H1 (cell line): ENCODE measurements at regions not wholly inside any gene's neighbourhood (a gene's known extent, or its start where the extent isn't known, plus 50 kb on each side); places are given as distances from the start of the nearest gene placed in this dataset.

Experiments
- CTCF ChIA-PET: fragments of 300-600 bp; sonication (Branson Sonifier 250); formaldehyde crosslinking; loops from one replicate; lab custom pipeline; 2021; ENCODE audit not compliant: partially characterized antibody; lab: Charles Lee
- POLR2A ChIA-PET: fragments of 300-600 bp; sonication (Branson Sonifier 250); formaldehyde crosslinking; loops from one replicate; lab custom pipeline; 2021; ENCODE audit warnings: inconsistent platforms; ENCODE audit not compliant: partially characterized antibody; lab: Charles Lee
- DNase-seq, 2 experiments: peaks; one replicate each; pipeline versions ENCODE4 v3.0.0 to v3.0.0-alpha.2; 2010 to 2022; ENCODE audit warnings: low spot score in 2 of 2, low read depth in 1 of 2, mixed read lengths in 1 of 2
- FAIRE-seq: peaks from 2 replicates; lab custom pipeline; 2011; peaks lifted over from hg19 to GRCh38; lab: Jason Lieb, UNC
- H2AFZ ChIP-seq: 2 replicates; pipeline ENCODE4 v1.8.1; 2012; ENCODE audit warnings: low read length, inconsistent platforms
- H2AK5ac ChIP-seq: 2 replicates; pipeline ENCODE4 v1.6.1; 2013; ENCODE audit warnings: low read depth, low read length
- H2BK120ac ChIP-seq: replicated peaks from 2 replicates; pipeline ENCODE3; 2013; ENCODE audit warnings: low read depth, low read length, inconsistent platforms
- H2BK12ac ChIP-seq: 2 replicates; pipeline ENCODE4 v1.6.1; 2013; ENCODE audit warnings: low read depth, low read length
- H2BK15ac ChIP-seq: 2 replicates; pipeline ENCODE4 v1.6.1; 2013; ENCODE audit warnings: low read length
- H2BK20ac ChIP-seq: 2 replicates; pipeline ENCODE4 v1.6.1; 2013; ENCODE audit warnings: low read length
- H2BK5ac ChIP-seq: 2 replicates; pipeline ENCODE4 v1.6.1; 2013; ENCODE audit warnings: low read depth, low read length
- H3K14ac ChIP-seq: 2 replicates; pipeline ENCODE4 v1.6.1; 2013; ENCODE audit warnings: inconsistent platforms; ENCODE audit not compliant: insufficient read length
- H3K18ac ChIP-seq: 2 replicates; pipeline ENCODE4 v1.6.1; 2013; ENCODE audit warnings: low read length; ENCODE audit errors: extremely low read depth
- H3K23ac ChIP-seq: 2 replicates; pipeline ENCODE4 v1.6.1; 2013; ENCODE audit warnings: inconsistent platforms; ENCODE audit not compliant: insufficient read length
- H3K23me2 ChIP-seq: 2 replicates; pipeline ENCODE4 v1.6.1; 2013; ENCODE audit warnings: low read depth, low read length
- H3K27ac ChIP-seq: 2 replicates; pipeline ENCODE4 v1.6.1; 2011; ENCODE audit warnings: low read depth, low read length, inconsistent platforms
- H3K27me3 ChIP-seq, 4 experiments: replicated peaks in 1 of 4; 1 replicate in 1 of 4; 2 replicates in 3 of 4; pipeline versions ENCODE4 v1.6.1 to v1.8.1; 2011 to 2013; ENCODE audit warnings: low read length in 3 of 4, mild to moderate bottlenecking in 3 of 4, inconsistent platforms in 2 of 4, mixed read lengths in 2 of 4, moderate library complexity in 1 of 4; ENCODE audit not compliant: control insufficient read depth in 3 of 4, insufficient read depth in 3 of 4; ENCODE audit errors: extremely low read depth in 1 of 4
- H3K36me3 ChIP-seq, 4 experiments: 2 replicates each; pipeline versions ENCODE4 v1.6.1 to v1.8.1; 2011 to 2013; ENCODE audit warnings: mild to moderate bottlenecking in 4 of 4, low read length in 3 of 4, moderate library complexity in 2 of 4, control low read depth in 1 of 4, inconsistent platforms in 1 of 4; ENCODE audit not compliant: insufficient read depth in 4 of 4, control insufficient read depth in 2 of 4
- H3K4ac ChIP-seq: replicated peaks from 2 replicates; pipeline ENCODE3; 2013; ENCODE audit warnings: low read length, low read depth, mixed read lengths, inconsistent platforms; ENCODE audit not compliant: insufficient read length
- H3K4me1 ChIP-seq, 4 experiments: replicated peaks in 1 of 4; 1 replicate in 1 of 4; 2 replicates in 3 of 4; pipeline versions ENCODE4 v1.6.1 to v1.8.1; 2011 to 2013; ENCODE audit warnings: low read length in 3 of 4, inconsistent platforms in 2 of 4, mixed read lengths in 1 of 4; ENCODE audit not compliant: insufficient read depth in 4 of 4, control insufficient read depth in 3 of 4
- H3K4me2 ChIP-seq, 2 experiments: 2 replicates each; pipeline versions ENCODE4 v1.6.1 to v1.8.1; 2011 to 2013; ENCODE audit warnings: low read depth in 2 of 2, low read length in 2 of 2, control low read depth in 1 of 2, inconsistent platforms in 1 of 2, mild to moderate bottlenecking in 1 of 2; ENCODE audit not compliant: insufficient read depth in 1 of 2
- H3K4me3 ChIP-seq, 4 experiments: fragments of 200-600, 300-600 bp in 1 of 4; sonication (generic), shearing (Covaris generic), sonication (Bioruptor Twin) in 1 of 4; 2 replicates each; pipeline versions ENCODE4 v1.5.1 to v1.8.1; 2011 to 2016; ENCODE audit warnings: low read length in 4 of 4, low read depth in 3 of 4, control low read depth in 2 of 4, inconsistent platforms in 2 of 4, mild to moderate bottlenecking in 2 of 4, mixed read lengths in 1 of 4, moderate library complexity in 1 of 4; ENCODE audit not compliant: insufficient read depth in 2 of 4; ENCODE audit errors: extremely low read depth in 1 of 4
- H3K56ac ChIP-seq: replicated peaks from 2 replicates; pipeline ENCODE3; 2013; ENCODE audit warnings: low read depth, mild to moderate bottlenecking, mixed read lengths, low read length, inconsistent platforms; ENCODE audit not compliant: insufficient read length
- H3K79me1 ChIP-seq: 2 replicates; pipeline ENCODE4 v1.6.1; 2013; ENCODE audit warnings: low read depth, low read length, control low read depth
- H3K79me2 ChIP-seq, 2 experiments: 2 replicates each; pipeline versions ENCODE4 v1.6.1 to v1.8.1; 2012 to 2013; ENCODE audit warnings: low read length in 2 of 2, mild to moderate bottlenecking in 2 of 2, inconsistent platforms in 1 of 2; ENCODE audit not compliant: insufficient read depth in 2 of 2, control insufficient read depth in 1 of 2
- H3K9ac ChIP-seq, 4 experiments: replicated peaks in 1 of 4; 1 replicate in 1 of 4; 2 replicates in 3 of 4; pipeline versions ENCODE4 v1.6.1 to v1.8.1; 2011 to 2013; ENCODE audit warnings: low read depth in 3 of 4, low read length in 3 of 4, control low read depth in 2 of 4, mild to moderate bottlenecking in 2 of 4, moderate library complexity in 2 of 4, inconsistent platforms in 1 of 4; ENCODE audit errors: extremely low read depth in 1 of 4
- H3K9me3 ChIP-seq, 2 experiments: 2 replicates each; pipeline versions ENCODE4 v1.6.1 to v1.8.1; 2012 to 2013; ENCODE audit warnings: mild to moderate bottlenecking in 2 of 2, moderate library complexity in 2 of 2, control low read depth in 1 of 2, inconsistent platforms in 1 of 2, low read depth in 1 of 2, low read length in 1 of 2, mixed read lengths in 1 of 2; ENCODE audit not compliant: insufficient read depth in 2 of 2
- H4K20me1 ChIP-seq, 2 experiments: replicated peaks in 1 of 2; 2 replicates each; pipeline versions ENCODE3 to v1.8.1; 2011 to 2013; ENCODE audit warnings: inconsistent platforms in 2 of 2, low read length in 2 of 2, mild to moderate bottlenecking in 1 of 2; ENCODE audit not compliant: insufficient read depth in 2 of 2, control insufficient read depth in 1 of 2
- H4K5ac ChIP-seq: 2 replicates; pipeline ENCODE4 v1.6.1; 2013; ENCODE audit warnings: low read length, low read depth, mixed read lengths, inconsistent platforms; ENCODE audit not compliant: insufficient read length
- H4K8ac ChIP-seq: 2 replicates; pipeline ENCODE4 v1.8.0; 2013; ENCODE audit warnings: mild to moderate bottlenecking, moderate library complexity, low read length, inconsistent platforms; ENCODE audit not compliant: insufficient read depth; ENCODE audit errors: extremely low read depth
- H4K91ac ChIP-seq: replicated peaks from 2 replicates; pipeline ENCODE3; 2013; ENCODE audit warnings: low read length, mixed read lengths, inconsistent platforms; ENCODE audit not compliant: insufficient read length
- CEBPB ChIP-seq: IDR thresholded peaks from 2 replicates; pipeline ENCODE4 v1.6.1; 2012; ENCODE audit warnings: low read depth, low read length
- EGR1 ChIP-seq: IDR thresholded peaks from 2 replicates; pipeline ENCODE4 v1.6.1; 2011; ENCODE audit warnings: low read depth, low read length, borderline replicate concordance
- HDAC2 ChIP-seq, 2 experiments: fragments of 300-600 bp in 1 of 2; sonication (generic) in 1 of 2; IDR thresholded peaks; 2 replicates each; pipeline ENCODE4 v1.6.1; 2011 to 2012; ENCODE audit warnings: low read depth in 2 of 2, low read length in 2 of 2, mild to moderate bottlenecking in 2 of 2, moderate library complexity in 2 of 2, borderline replicate concordance in 1 of 2, inconsistent platforms in 1 of 2
- KDM5A ChIP-seq: fragments of 200-600 bp; IDR thresholded peaks from 2 replicates; pipeline ENCODE4 v1.7.1; 2012; ENCODE audit warnings: mild to moderate bottlenecking, low read length, inconsistent platforms, mixed read lengths
- POU5F1 ChIP-seq: IDR thresholded peaks from 2 replicates; pipeline ENCODE4 v1.6.1; 2011; ENCODE audit warnings: low read depth, mild to moderate bottlenecking, low read length, moderate library complexity
- SP1 ChIP-seq: IDR thresholded peaks from 2 replicates; pipeline ENCODE4 v1.6.1; 2011; ENCODE audit warnings: low read depth, low read length
- WGBS, 2 experiments: shearing (Covaris generic) in 1 of 2; methylation state at CpG; one replicate each; pipeline versions ENCODE4 v1.1.6 to v1.1.7; 2013 to 2015; ENCODE audit warnings: low lambda C conversion rate in 2 of 2, mixed read lengths in 2 of 2, inconsistent platforms in 1 of 2, low coverage in 1 of 2, missing lambda C conversion rate in 1 of 2; ENCODE audit not compliant: insufficient replicate concordance in 2 of 2, insufficient coverage in 1 of 2, insufficient read length in 1 of 2; ENCODE audit errors: extremely low coverage in 1 of 2, missing lambda C conversion rate in 1 of 2; 5-methylcytosine and 5-hydroxymethylcytosine counted together

- H2BK20ac ChIP-seq: no peak overlapping the region
- no peak overlapping the region for H3K27ac ChIP-seq
- H2BK120ac ChIP-seq: no peak overlapping the region
- no peak overlapping the region for H3K18ac ChIP-seq
- ChIA-PET POLR2A (no interaction called here), CTCF (interaction anchor here (1.0 kb wide), 1 partner anchor 18 kb away, joined by 3 read pairs; no protein-coding TSS in a partner anchor)
- TF ChIP-seq KDM5A: no peak
- TF ChIP-seq SP1: no peak
- TF ChIP-seq HDAC2 (IDR thresholded peaks at IDR 0.05; ENCODE audit: borderline replicate concordance in 1 of 2, low read depth in 2 of 2, low read length in 2 of 2): no peak
- TF ChIP-seq CEBPB: no peak
- no peak for TF ChIP-seq POU5F1
- TF ChIP-seq EGR1: no peak
- no peak overlapping the region for H3K56ac ChIP-seq
- no peak overlapping the region for H3K9ac ChIP-seq
- H4K8ac ChIP-seq: no peak overlapping the region
- no peaks in the 10 kb centered on the region for H3K4me1 ChIP-seq
- no peaks in the 10 kb centered on the region for H3K27me3 ChIP-seq
- H4K91ac ChIP-seq: no peak overlapping the region
- no peaks in the 10 kb centered on the region; a peak in 1 of 4 replicates for H3K9me3 ChIP-seq
- no peaks in the 10 kb centered on the region for H3K23me2 ChIP-seq
- no peak for DNase-seq
- no peak overlapping the region for H3K14ac ChIP-seq
- H4K20me1 ChIP-seq: no peaks in the 10 kb centered on the region
- H3K4me3 ChIP-seq: no peak overlapping the region
- H2BK12ac ChIP-seq: no peak overlapping the region
- no peaks in the 10 kb centered on the region for H3K79me1 ChIP-seq
- 93% methylated on average over 5 of the region's 5 CpGs; no CpG with 5 or more reads in 1 of the 2 experiments for WGBS, 2 experiments
- no peak overlapping the region for H2BK15ac ChIP-seq
- H3K4ac ChIP-seq: no peak overlapping the region
- no peak overlapping the region for H4K5ac ChIP-seq
- H3K79me2 ChIP-seq: no peaks in the 10 kb centered on the region
- H2BK5ac ChIP-seq: no peak overlapping the region
- H3K36me3 ChIP-seq: no peaks in the 10 kb centered on the region
- H2AFZ ChIP-seq: no peak overlapping the region
- no peak for FAIRE-seq
- no peak overlapping the region for H2AK5ac ChIP-seq
- no peak overlapping the region for H3K23ac ChIP-seq
- H3K4me2 ChIP-seq: no peak overlapping the region
Measured at GRCh38 chr7:119515214-119515613, 757.8 kb upstream of the KCND2 start.
